ENCODE measurements at regions not wholly inside any gene's neighbourhood (a gene's known extent, or its start where the extent isn't known, plus 50 kb on each side); places are given as distances from the start of the nearest gene placed in this dataset.

- TF ChIP-seq CTCF (IDR thresholded peaks at IDR 0.05) (no peak), ZFX (IDR thresholded peaks at IDR 0.05; ENCODE audit: borderline replicate concordance) (no peak)
These were observed 119.1 kb upstream of the MTNR1B start for GRCh38 chr11:92850296-92850826.
